Skin epidermis (tissue), 12 donors: ENCODE measurements at regions not wholly inside any gene's neighbourhood (a gene's known extent, or its start where the extent isn't known, plus 50 kb on each side); places are given as distances from the start of the nearest gene placed in this dataset.

ENCODE experiments used
- H3K27ac ChIP-seq, 21 experiments: fragments of 200-600 bp; sonication (generic) in 11 of 21; one replicate each; pipeline ENCODE4 v1.5.0; 2020; ENCODE audit warnings: mild to moderate bottlenecking in 3 of 21, inconsistent platforms in 2 of 21, moderate library complexity in 2 of 21
- H3K4me3 ChIP-seq, 7 experiments: fragments of 200-600 bp; sonication (generic) in 2 of 7; one replicate each; pipeline ENCODE4 v1.5.0; 2020; ENCODE audit warnings: inconsistent platforms in 2 of 7, mild to moderate bottlenecking in 2 of 7, moderate library complexity in 1 of 7

DNA sequence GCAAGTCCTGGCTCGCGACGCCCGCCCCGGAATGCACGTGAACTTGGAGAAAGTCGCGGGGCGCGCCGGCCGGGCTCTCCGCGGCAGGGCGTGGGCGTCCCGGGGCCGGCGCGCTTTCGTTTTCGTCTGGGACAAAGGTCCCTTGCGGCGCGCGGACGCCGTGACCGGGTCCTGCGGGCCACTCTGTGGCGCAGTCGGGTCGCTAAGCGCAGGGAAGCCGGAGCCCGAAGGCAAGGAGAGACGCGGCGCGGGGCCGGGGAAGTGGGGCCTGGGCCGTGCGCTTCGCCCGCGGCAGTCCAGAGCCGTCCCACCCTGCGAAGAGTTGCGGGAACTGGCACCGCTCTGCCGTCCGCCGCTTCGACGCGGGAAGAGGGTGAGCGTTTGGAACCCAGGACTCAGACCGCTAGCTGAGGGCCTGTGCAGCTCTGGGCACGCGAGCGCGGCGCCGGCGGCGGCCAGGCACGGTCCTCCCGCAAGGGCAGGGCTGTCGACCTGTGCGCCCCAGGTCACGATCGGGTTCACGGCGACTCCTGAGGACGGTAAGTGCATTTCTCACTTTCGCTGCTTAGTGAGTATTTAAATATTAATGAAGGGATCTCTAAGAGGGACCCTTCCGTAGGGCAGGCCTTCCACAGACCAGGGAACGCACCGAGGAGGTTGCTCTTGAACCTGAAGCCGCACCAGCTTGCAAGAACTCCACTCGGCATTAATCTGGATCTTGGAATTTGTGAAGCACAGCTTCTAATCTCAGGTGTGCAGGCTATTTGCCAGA lies 78.0 kb upstream of the PPARA start:
- H3K4me3 ChIP-seq = peak overlapping the region; percentile 57 to 94 (median 70)
- H3K27ac ChIP-seq = peak overlapping the region; percentile 91 to 100 (median 98)

DNA sequence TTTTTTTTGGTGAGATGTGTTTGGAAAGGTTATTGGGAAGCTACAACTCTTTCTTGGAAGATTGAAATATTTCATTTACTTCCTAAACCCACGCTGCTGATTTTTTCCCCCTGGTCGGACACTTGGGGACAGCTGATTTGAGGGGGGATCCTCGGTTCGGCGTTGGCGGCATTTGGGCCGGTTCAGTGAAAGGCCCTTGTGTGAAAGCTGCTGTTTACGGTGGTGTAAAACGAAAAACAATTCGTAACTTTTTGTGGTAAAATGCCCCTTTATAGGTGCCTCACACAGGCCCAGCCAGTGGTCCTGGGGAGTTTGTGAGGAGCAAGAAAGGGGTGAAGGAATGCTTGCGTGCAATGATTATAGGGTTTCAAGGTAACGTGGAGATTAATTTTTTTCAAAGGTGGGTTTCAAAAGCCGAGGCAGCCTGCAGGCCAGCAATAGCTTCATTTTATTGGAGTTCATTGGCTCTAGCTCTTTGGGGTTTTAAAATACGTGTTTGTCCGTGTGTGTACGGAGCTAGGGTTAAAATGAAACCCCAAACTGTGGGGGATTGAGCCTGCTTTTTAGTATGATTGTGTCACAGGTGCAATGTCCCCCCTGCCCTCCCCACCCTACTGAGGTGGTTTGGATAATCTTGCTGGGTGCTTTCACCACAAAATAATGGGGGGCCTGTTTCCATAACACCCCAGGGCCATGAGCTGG lies 77.2 kb upstream of the PPARA start:
- peak overlapping the region; percentile 15 to 100 (median 98) for H3K27ac ChIP-seq
- H3K4me3 ChIP-seq = peak overlapping the region; percentile 57 to 94 (median 70)

DNA sequence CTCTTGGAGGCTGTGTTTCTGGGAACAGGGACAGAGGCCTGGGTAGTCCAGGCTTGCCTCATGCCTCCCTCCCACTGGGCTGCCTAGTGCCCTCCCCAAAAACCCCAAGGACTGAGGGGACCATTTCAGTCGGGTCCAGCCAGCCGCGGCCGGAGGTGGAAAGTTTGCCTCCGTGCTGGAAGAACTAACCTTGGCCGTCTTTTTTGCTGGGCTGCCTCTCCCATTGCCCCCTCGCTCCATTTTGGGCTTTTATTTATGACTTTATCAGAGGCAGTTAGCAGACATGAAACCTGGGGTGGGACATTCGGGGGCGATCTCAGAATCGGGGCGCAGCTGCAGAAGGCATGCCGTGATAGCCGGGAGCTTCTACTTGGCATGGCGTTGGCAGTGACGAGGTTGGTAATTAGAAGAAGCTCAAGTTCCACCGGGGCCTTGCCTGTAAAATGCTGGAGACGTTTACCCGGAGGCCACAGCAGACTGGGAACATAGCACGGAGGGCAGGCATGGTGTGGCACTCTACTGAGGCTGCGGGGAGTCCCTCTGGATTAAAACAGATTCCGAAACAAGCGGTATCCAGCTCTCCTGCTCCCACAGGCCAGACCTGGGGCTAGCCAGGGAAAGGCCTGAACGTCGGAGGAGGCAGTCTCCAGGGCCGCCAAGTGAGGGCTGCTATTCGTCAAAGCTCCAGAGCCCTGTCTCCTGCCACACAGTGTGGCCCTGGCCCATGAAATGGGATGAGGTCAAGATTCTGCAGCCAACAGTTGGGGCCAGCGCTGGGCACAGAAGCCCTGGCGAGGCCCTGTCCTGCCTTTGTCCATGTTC lies 76.4 kb upstream of the PPARA start:
- Histone ChIP-seq H3K4me3 (peak overlapping the region; percentile 57 to 94 (median 70)), H3K27ac (peak overlapping the region; percentile 54 to 100 (median 98))

DNA sequence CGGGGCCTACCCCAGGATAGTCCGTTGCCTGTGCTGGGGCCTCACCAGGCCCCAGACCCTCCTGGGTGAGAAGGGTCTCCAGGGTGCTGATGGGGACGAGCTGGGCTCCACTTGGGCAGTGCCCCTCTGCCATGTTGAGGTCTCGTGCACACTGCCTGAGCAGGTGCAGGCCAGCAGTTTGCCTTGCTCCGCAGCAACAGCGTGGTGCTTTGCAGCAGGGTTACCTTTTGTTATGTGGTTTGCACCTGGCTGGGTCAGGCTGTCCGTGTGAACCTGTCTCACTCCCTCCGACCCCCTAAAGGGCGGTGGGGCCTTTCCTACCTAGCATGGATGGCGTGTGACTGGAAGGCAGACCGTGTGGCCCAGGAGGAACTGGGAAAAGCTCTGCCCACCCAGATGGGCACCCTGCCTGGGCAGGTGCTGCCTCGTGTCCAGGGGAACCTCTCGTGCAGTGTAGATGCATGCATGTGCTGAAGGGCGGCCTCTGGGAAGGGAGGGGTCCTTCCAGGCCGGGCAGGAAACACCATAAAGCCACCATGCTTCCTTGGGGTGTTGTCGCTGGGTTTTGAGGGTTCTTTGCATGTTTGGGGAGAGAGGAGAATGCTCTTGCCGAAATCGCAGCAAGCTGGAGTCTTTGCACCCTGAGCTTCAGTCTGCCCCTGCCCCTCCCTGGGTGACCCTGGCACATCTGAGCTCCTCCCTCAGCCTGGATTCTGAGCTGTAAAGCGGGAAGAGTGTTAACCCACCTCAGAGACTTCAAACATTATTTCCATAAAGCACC lies 75.4 kb upstream of the PPARA start:
- Histone ChIP-seq H3K4me3 (peak overlapping the region; percentile 57 to 94 (median 70)), H3K27ac (peak overlapping the region in 20 of 21 experiments; percentile 91 to 100 (median 98))

DNA sequence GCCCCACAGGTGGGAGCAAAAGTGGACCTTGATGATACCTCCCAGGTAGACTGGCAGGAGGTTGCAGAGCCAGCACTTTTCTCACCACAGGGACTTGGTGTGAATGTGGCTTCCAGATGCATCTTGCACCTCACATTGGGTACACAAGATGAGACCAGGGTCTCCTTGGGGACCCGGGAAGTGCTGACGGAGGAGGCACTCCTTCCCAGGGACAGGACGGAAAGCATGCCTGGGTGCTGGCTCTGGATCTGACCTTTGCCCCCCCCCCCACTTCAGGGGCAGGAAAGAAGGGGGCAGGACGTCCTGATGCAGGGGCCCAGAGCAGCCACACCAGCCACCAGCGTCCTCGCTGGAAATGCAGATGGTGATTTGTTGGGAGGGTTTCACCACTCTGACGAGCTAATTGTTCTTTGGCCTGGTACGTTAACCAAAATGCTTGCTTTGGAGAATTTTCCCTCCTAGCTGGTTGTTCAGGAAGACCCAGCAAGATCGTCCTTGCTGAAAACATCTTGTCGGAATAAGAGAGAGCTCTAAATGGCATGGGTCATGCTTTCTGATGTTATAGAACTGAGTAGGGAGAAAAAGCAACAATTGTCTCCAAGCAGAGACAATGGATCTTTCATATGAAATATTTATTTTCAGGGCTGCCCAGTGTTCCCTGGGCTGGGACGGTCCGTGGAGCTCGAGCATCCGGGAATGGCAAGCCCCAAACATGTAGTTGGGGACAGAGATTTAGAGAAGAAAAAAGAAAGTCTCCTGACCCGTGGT lies 74.4 kb upstream of the PPARA start:
- Histone ChIP-seq H3K4me3 (peak overlapping the region; percentile 57 to 94 (median 70)), H3K27ac (peak overlapping the region in 20 of 21 experiments; percentile 72 to 100 (median 98))

DNA sequence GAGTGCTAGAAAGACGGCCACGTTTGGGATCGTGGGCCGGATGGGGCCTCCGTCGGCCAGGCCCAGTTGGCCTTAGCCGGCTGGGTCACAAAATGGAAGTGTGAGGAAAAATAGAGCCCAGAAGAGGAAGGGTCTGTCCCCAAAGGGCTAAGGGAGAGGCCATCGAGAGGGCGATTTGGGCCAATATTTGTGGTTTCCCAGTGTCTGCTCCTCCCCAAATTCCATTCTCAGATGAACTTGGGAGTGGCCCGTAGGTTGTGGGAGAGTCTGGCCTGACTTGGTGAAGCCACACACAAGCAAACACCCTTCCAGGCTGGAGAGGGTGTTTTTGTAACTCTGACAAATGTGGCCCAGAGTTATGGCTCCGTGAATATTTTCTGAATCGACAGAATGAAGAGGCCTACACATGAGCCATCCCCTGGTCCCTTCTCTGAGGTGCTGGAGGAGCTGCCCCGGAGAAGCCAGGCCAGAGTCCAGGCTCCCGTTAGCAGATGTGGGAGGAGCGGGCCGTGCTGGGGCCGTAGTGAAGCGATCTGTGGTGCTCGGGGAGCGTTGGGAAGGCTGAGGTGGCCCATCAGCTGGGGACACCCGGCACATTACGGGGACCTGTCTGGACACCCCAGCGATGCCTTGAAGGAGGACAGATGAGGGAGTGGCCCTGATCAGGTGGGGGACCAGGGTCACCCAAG lies 73.5 kb upstream of the PPARA start:
- peak overlapping the region; percentile 16 to 100 (median 98) for H3K27ac ChIP-seq
- H3K4me3 ChIP-seq = peak overlapping the region; percentile 57 to 94 (median 70)

DNA sequence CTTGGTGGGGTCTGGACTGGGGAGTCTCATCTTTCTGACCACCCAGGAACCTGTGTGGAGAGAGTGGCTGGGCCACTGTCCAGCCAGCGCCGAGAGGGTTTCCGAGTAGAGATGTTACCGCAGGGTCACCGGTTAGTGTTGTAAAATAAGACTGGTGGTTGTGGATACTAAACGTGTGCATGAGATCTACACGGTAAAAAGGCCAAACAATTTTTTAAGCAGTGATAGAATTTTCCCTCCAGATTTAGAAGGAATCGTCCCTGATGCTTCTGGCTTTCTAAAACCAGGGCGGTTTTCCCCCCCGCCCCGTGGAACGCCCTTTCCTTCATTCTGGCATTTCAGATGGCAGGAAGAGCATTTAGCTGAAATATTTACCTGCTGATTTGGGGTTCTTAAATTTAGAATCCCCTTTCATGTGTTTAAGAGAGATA lies 72.6 kb upstream of the PPARA start:
- Histone ChIP-seq H3K27ac (peak overlapping the region; percentile 16 to 100 (median 98)), H3K4me3 (peak overlapping the region; percentile 57 to 94 (median 70))

DNA sequence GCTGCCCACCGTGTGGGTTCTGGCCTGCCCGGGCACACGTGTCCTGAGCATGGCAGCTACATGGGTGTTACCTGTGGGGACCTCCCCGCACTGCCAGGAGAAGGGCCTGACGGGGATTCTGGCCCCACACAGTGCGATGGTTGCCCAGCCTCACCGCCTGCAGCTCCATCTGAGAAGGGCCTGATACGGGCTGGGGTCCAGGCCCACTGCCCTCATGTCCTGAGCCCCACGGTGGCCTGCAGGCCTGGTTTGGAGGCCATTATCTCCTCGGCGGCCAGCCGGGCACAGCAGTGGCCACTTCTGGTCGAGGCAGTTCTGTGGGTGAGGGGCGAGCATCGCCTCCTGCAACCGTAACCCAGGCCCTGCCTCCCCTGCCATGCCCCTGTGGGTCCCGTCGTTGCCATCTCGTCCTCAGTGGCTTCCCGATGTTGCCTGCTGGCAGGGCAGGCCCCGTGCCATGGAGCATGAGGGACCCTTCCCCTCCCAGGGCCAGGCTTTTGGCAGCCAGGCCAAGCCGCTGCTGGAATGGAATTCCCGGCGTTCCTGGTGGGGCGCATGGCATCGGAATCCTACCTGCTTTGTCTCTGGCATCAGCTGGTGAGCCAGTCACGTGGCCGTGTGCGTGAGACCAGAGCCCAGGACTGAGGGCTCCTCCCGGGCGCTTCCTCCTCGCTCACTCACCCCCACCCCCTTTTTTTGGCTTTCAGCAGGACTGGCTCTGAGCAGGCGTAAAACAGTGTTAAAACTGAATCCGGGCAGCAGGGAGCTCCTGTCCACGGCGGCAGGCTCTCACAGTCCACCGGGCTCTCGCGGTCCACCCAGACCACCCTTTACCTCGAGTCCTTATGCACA lies 71.9 kb upstream of the PPARA start:
- peak overlapping the region; percentile 46 to 94 (median 70) for H3K4me3 ChIP-seq
- peak overlapping the region; percentile 61 to 100 (median 98) for H3K27ac ChIP-seq

DNA sequence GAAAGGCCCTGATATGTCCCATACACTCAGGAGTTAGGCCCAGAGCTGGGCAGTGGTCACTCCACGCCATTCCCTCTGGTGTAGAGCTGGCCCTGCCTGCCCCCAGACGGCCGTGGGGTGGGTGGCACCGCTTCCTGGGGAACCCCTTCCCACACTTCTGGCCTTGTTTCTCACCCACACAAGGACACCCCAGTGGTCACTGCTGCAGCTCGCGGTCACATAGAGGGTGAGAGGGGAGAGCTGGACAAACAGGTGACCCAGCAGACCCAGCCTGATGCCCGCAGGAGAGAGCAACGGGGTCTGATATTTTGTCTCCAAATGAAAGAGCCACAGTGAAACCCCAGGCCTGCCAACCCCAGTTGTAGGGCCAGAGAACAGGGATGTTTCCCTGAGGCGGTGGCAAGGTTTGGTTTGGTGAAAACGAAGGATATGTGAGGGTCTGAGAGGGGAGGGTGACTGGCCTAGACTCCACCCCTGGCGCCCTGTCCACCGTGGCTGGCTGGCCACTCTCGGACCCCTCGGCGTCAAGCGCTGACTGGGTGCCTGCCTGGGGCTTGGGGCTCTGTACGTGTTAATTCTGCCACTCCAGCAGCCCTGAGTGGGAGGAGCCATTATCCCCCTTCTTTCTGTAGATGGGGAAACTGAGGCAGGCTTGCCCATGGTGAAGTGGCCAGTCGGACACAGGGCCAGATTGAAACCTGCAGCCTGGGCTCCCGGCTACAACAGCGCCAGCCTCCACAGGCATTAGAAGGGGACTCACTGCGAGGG lies 71.0 kb upstream of the PPARA start:
- Histone ChIP-seq H3K4me3 (peak overlapping the region; percentile 46 to 94 (median 70)), H3K27ac (peak overlapping the region; percentile 61 to 100 (median 98))

DNA sequence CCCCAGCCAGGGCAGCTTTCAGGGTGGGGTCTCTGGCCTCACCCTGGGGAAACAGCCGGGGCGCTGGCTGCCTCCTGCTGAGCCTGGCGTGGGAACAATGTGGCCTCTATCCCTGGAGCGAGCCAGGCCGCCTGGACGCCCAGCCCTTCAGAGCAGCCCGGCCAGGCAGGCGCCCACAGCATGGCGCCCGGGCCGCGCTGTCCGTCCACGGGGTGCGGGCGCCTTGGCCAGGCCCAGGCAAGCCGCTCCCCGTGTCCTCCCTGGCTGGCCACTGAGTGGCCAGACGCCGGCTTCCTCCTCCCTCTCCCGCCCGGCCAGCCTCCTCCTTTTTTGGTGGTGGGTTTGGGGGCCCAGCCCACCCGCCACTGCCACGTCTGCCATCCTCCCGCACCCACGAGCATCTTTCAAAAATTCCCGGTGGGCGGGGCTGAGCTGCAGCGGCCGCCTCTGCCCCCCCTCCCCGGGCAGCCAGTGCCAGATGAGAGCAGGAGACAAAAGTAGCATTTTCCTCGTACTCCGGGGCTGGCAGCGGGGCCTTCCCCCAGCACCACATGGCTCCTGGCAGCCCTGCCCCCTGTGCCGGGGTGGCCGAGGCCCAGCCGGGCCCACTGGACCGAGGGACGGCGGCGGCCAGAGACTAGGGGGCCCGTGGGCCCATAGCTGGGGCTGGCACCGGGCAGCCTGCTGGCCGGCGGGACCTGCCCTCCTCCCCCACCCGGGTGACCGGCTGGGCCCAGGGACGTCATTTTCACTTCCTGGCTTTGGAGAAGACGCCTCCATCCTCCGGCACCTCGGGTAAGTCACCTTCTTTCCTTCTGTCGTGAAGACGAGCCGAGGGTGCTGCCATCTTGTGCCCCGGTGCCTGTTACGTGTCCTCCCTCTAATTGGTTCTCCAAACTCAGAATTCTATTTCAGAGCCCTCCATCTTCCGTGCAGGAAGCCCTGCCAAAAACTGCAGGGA lies 70.2 kb upstream of the PPARA start:
- Histone ChIP-seq H3K27ac (peak overlapping the region; percentile 61 to 100 (median 98)), H3K4me3 (peak overlapping the region; percentile 46 to 94 (median 70))

DNA sequence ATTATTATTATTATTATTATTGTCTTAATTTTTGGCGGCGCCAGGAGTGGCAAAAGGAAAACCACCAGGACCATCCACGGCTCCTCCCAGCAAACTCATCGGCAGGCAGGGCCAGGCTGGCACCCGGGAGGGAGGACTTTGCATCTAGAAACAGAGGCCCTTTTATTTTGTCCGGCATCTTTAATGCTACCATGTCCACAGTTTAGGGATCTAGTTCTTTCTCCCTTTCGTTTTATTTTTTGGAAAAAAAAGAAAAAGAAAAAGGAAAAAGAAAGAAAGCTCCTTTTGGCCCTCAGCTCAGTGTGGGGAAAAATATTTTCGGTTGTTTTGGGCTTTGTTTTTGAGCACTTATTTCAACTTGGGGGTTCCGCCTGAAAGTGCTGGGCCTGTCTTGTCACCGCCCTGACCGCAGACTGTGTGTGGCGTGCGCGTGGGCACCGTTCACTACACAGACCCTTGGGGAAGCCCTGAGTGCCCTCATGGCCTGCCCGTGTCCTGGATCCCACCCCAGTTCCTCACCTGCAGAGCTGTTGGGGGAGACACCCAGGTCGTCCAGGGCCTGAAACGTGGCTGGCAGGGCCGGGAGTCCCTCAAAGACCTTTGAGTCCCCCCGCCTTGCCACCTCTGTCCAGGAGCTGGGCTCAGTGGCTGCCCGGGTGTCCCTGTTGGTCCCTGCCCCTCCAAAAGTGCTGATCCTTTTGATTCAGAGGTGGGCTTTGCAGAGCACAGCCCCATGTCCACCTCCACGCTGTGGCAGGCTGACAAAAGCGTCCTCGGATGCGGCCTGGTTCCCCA lies 69.1 kb upstream of the PPARA start:
- peak overlapping the region; percentile 46 to 94 (median 70) for H3K4me3 ChIP-seq
- peak overlapping the region; percentile 61 to 100 (median 98) for H3K27ac ChIP-seq

DNA sequence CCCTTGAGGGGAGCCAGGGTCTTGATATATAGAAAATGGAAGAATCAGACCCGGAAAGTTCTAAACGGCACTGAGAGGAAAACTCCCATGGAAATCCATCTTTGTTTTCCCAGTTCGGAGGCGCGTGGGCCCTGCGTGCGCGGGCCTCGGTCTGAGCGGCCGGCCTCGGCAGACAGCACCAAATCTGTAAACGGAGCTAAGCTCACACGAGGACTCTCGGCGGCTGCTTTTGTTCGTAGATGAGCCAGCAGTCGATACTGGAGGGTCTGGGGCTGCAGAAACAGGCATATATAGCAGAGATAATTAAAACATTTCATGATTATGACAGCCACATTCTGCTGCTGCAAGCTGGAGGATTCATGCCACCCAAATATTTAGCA lies 68.5 kb upstream of the PPARA start:
- peak overlapping the region; percentile 61 to 100 (median 98) for H3K27ac ChIP-seq
- H3K4me3 ChIP-seq = peak overlapping the region; percentile 46 to 94 (median 70)

DNA sequence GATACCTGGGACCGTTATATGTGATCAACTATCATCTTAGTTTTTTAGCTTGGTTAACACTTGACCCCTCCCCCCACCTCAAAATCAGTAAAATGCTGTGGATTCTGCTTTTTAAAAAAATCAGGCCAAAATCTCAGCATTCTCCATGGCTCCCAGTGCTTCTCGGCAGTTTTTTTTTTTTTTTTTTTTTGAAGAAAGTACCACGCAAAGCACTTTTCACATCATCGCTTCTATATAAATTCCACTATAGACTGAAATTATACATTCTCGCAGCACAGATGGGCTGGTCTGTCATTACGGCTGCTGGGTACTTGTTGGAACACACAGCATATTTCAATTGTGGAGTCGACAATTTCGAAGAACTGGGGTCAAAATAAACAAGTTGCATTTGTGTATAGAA lies 67.7 kb upstream of the PPARA start:
- peak overlapping the region in 19 of 21 experiments; percentile 14 to 100 (median 98) for H3K27ac ChIP-seq
- H3K4me3 ChIP-seq = peak overlapping the region in 4 of 7 experiments; percentile 46 to 94 (median 64)
